ENCODE measurements at regions not wholly inside any gene's neighbourhood (a gene's known extent, or its start where the extent isn't known, plus 50 kb on each side); places are given as distances from the start of the nearest gene placed in this dataset.

- H3K36me3 ChIP-seq, result no peaks in the 10 kb centered on the region
- intact Hi-C loops (cut with DNase I), result loop anchor here (10.0 kb wide), 1 partner anchor 378 kb away; no protein-coding TSS in a partner anchor
- TF ChIP-seq POLR2A (IDR thresholded peaks at IDR 0.05; ENCODE audit: low read depth) (no peak), EP300 (IDR thresholded peaks at IDR 0.05) (no peak), POLR2AphosphoS5 (IDR thresholded peaks at IDR 0.05) (no peak)
- TF ChIP-seq, protein P1, sequence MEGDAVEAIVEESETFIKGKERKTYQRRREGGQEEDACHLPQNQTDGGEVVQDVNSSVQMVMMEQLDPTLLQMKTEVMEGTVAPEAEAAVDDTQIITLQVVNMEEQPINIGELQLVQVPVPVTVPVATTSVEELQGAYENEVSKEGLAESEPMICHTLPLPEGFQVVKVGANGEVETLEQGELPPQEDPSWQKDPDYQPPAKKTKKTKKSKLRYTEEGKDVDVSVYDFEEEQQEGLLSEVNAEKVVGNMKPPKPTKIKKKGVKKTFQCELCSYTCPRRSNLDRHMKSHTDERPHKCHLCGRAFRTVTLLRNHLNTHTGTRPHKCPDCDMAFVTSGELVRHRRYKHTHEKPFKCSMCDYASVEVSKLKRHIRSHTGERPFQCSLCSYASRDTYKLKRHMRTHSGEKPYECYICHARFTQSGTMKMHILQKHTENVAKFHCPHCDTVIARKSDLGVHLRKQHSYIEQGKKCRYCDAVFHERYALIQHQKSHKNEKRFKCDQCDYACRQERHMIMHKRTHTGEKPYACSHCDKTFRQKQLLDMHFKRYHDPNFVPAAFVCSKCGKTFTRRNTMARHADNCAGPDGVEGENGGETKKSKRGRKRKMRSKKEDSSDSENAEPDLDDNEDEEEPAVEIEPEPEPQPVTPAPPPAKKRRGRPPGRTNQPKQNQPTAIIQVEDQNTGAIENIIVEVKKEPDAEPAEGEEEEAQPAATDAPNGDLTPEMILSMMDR (IDR thresholded peaks at IDR 0.05), result no peak
- no peaks in the 10 kb centered on the region for H3K9me3 ChIP-seq
- no peaks in the 10 kb centered on the region for H3K4me1 ChIP-seq
- no peak for DNase-seq (ENCODE audit: extremely low spot score)
- 81% methylated on average over 9 of the region's 25 CpGs for WGBS
- H3K27me3 ChIP-seq, result no peaks in the 10 kb centered on the region
- no peak overlapping the region for H3K4me3 ChIP-seq
- H3K27ac ChIP-seq (replicated peaks in 1 of 4), result no peak overlapping the region
Observed at GRCh38 chr6:165726290-165726875, 63.3 kb upstream of the PDE10A start.

GRCh38 chr6:165725201-165725600 lies 62.2 kb upstream of the PDE10A start:
- no peaks in the 10 kb centered on the region for H3K27me3 ChIP-seq
- TF ChIP-seq, protein P1 (IDR thresholded peaks at IDR 0.05), result no peak
- TF ChIP-seq POLR2AphosphoS5 (IDR thresholded peaks at IDR 0.05) (no peak), EP300 (IDR thresholded peaks at IDR 0.05) (no peak), POLR2A (IDR thresholded peaks at IDR 0.05; ENCODE audit: low read depth) (no peak)
- no peaks in the 10 kb centered on the region for H3K4me1 ChIP-seq
- no peaks in the 10 kb centered on the region for H3K9me3 ChIP-seq
- intact Hi-C loops (cut with DNase I), result loop anchor here (10.0 kb wide), 1 partner anchor 380 kb away; no protein-coding TSS in a partner anchor
- H3K4me3 ChIP-seq, result no peak overlapping the region
- DNase-seq (ENCODE audit: extremely low spot score), result peak; percentile 82
- H3K27ac ChIP-seq (replicated peaks in 1 of 4), result no peak overlapping the region
- no peaks in the 10 kb centered on the region for H3K36me3 ChIP-seq
- 94% methylated on average over 7 of the region's 7 CpGs for WGBS

DNA sequence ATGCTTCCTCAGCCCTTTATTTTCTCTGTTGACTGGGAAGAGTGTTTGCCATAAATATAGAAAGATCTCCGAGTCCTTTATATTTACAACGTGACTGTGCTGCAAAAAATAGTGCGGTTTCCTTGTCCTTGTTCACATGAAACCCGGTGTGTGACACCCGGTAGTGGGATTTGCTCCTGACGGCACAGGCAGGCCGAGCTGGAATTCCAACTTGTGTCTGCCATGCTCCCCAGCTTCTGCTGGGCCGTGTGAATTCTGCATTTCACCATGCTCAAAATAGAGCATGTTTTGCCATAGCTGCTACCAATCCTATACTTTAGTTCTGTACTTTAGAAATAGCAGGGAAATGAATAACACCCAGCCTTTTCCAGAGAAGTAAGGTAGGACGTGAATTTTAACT lies 60.3 kb upstream of the PDE10A start:
- Histone ChIP-seq H3K4me1 (peaks cover 0 to 12% (median 10%) of the 10 kb centered on the region in 4 donors), H3K27me3 (no peaks in the 10 kb centered on the region), H3K4me3 (no peak overlapping the region), H3K27ac (replicated peaks in 1 of 4) (no peak overlapping the region), H3K9me3 (no peaks in the 10 kb centered on the region), H3K36me3 (no peaks in the 10 kb centered on the region)
- DNase-seq (ENCODE audit: extremely low spot score), result no peak
- intact Hi-C loops (cut with DNase I), result loop anchor here (10.0 kb wide), 1 partner anchor 381 kb away; no protein-coding TSS in a partner anchor
- WGBS, result 85% methylated on average over 9 of the region's 9 CpGs
- TF ChIP-seq POLR2AphosphoS5 (IDR thresholded peaks at IDR 0.05) (no peak), EP300 (IDR thresholded peaks at IDR 0.05) (no peak), POLR2A (IDR thresholded peaks at IDR 0.05; ENCODE audit: low read depth) (no peak)
- TF ChIP-seq, protein P1 (IDR thresholded peaks at IDR 0.05), result no peak

DNA sequence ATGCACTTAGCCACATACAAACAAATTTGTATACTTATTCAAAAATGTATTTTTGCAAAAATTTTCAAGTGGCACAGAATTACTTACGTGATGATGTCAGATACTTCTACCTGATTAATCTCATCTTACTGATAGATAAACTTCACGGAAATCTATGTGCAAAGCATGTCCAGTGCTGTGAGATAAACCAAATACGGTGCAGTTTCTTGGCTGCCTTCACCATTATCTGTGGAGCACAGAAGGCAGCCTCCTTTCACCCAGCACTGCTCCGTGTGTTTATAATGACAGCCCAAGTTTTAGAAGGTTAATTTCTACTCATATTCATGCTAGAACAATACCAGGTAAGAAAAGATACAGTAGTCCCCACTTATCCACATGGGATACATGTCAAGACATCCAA lies 59.0 kb upstream of the PDE10A start:
- no peak overlapping the region for H3K4me3 ChIP-seq
- H3K9me3 ChIP-seq, result no peaks in the 10 kb centered on the region
- intact Hi-C loops (cut with DNase I), result loop anchor here (10.0 kb wide), 1 partner anchor 383 kb away; no protein-coding TSS in a partner anchor
- DNase-seq (ENCODE audit: extremely low spot score), result no peak
- peaks cover 2 to 17% (median 14%) of the 10 kb centered on the region in 4 donors for H3K4me1 ChIP-seq
- H3K36me3 ChIP-seq, result no peaks in the 10 kb centered on the region
- no peak overlapping the region for H3K27ac ChIP-seq (replicated peaks in 1 of 4)
- TF ChIP-seq EP300 (IDR thresholded peaks at IDR 0.05) (no peak), POLR2A (IDR thresholded peaks at IDR 0.05; ENCODE audit: low read depth) (no peak)
- TF ChIP-seq, protein P1 (IDR thresholded peaks at IDR 0.05), result no peak
- H3K27me3 ChIP-seq, result no peaks in the 10 kb centered on the region
- WGBS, result 67% methylated on average over 4 of the region's 4 CpGs

- no peaks in the 10 kb centered on the region for H3K27me3 ChIP-seq
- intact Hi-C loops (cut with DNase I), result loop anchor here (10.0 kb wide), 1 partner anchor 383 kb away; no protein-coding TSS in a partner anchor
- H3K9me3 ChIP-seq, result no peaks in the 10 kb centered on the region
- H3K4me1 ChIP-seq, result peaks cover 2 to 17% (median 14%) of the 10 kb centered on the region in 4 donors
- H3K27ac ChIP-seq (replicated peaks in 1 of 4), result no peak overlapping the region
- no peaks in the 10 kb centered on the region for H3K36me3 ChIP-seq
- H3K4me3 ChIP-seq, result no peak overlapping the region
- WGBS, result 67% methylated on average over 3 of the region's 3 CpGs
- no peak for DNase-seq (ENCODE audit: extremely low spot score)
- TF ChIP-seq POLR2A (IDR thresholded peaks at IDR 0.05; ENCODE audit: low read depth) (no peak), POLR2AphosphoS5 (IDR thresholded peaks at IDR 0.05) (no peak), EP300 (IDR thresholded peaks at IDR 0.05) (no peak)
- TF ChIP-seq, protein P1 (IDR thresholded peaks at IDR 0.05), result no peak
Observed at GRCh38 chr6:165721356-165721755, 58.3 kb upstream of the PDE10A start.

Measured in esophagus muscularis mucosa (tissue), 4 donors.